ENCODE measurements at regions not wholly inside any gene's neighbourhood (a gene's known extent, or its start where the extent isn't known, plus 50 kb on each side); places are given as distances from the start of the nearest gene placed in this dataset.
"Not testable (repeated sequence)": the region's sequence is repeated elsewhere in the genome, so short reads cannot be mapped to it uniquely, and the experiment has no call there.

DNA sequence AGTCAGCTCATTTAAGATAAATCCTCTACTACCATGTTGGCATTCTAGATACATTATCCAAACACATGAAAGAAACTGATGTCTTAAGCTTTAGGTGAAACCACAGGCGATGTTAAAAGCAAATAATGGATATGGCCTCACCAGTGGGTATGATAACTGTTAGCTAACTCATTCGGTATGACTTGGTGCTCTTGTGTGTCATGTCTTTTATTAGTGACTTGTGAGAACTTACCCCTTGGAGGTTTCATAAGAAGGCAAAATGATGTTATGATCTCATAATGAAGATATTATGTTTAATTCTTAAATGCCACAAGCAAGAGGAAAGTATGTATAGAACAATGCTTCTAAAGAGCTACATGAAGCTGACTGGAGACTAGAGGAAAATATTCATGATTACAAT lies 1227.0 kb downstream of the EFNA5 start:
- H3K4me3 ChIP-seq (ENCODE audit: low read depth in 1 of 3, low read length in 3 of 3), result no peak overlapping the region
- 76% methylated on average over 2 of the region's 2 CpGs for WGBS
- H3K27ac ChIP-seq (ENCODE audit: low read depth in 1 of 2, low read length in 2 of 2), result no peak overlapping the region
- H3K9ac ChIP-seq (ENCODE audit: low read depth in 1 of 2, low read length in 2 of 2), result no peak overlapping the region
- TF ChIP-seq YY1 (IDR thresholded peaks at IDR 0.05), result no peak
- no peak for TF ChIP-seq FOXA1 (IDR thresholded peaks at IDR 0.05)
- no peak for TF ChIP-seq RAD21 (IDR thresholded peaks at IDR 0.05)
- TF ChIP-seq SP1 (IDR thresholded peaks at IDR 0.05), result no peak
- no peak for TF ChIP-seq ATF3 (IDR thresholded peaks at IDR 0.05)
- TF ChIP-seq REST (IDR thresholded peaks at IDR 0.05), result no peak
- TF ChIP-seq TAF1 (conservative IDR thresholded peaks at IDR 0.05), result no peak
- TF ChIP-seq EGR1 (IDR thresholded peaks at IDR 0.05; ENCODE audit: low read depth in 2 of 2), result no peak
- TF ChIP-seq HNF4A (conservative IDR thresholded peaks at IDR 0.05), result no peak
- no peak for TF ChIP-seq FOXA2 (IDR thresholded peaks at IDR 0.05)
- TF ChIP-seq HNF4G (IDR thresholded peaks at IDR 0.05), result no peak
- no peak for TF ChIP-seq NR2F2 (IDR thresholded peaks at IDR 0.05)
- TF ChIP-seq JUND (IDR thresholded peaks at IDR 0.05), result no peak
- TF ChIP-seq, protein P1, sequence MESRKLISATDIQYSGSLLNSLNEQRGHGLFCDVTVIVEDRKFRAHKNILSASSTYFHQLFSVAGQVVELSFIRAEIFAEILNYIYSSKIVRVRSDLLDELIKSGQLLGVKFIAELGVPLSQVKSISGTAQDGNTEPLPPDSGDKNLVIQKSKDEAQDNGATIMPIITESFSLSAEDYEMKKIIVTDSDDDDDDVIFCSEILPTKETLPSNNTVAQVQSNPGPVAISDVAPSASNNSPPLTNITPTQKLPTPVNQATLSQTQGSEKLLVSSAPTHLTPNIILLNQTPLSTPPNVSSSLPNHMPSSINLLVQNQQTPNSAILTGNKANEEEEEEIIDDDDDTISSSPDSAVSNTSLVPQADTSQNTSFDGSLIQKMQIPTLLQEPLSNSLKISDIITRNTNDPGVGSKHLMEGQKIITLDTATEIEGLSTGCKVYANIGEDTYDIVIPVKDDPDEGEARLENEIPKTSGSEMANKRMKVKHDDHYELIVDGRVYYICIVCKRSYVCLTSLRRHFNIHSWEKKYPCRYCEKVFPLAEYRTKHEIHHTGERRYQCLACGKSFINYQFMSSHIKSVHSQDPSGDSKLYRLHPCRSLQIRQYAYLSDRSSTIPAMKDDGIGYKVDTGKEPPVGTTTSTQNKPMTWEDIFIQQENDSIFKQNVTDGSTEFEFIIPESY (IDR thresholded peaks at IDR 0.05), result no peak
- no peak for TF ChIP-seq GABPA (IDR thresholded peaks at IDR 0.05 in 1 of 2, conservative IDR thresholded peaks at IDR 0.05 in 1 of 2)
- no peak for DNase-seq (ENCODE audit: low spot score)
- no peaks in the 10 kb centered on the region for H3K4me1 ChIP-seq (ENCODE audit: control insufficient read depth in 4 of 4, insufficient read depth in 4 of 4, low read length in 3 of 4)
- H3K9me3 ChIP-seq (ENCODE audit: control insufficient read depth in 4 of 4, low read length in 3 of 4), result no peaks in the 10 kb centered on the region
- no peaks in the 10 kb centered on the region for H3K36me3 ChIP-seq (ENCODE audit: control insufficient read depth in 4 of 4, insufficient read depth in 3 of 4, low read depth in 1 of 4, low read length in 3 of 4)
- no peaks in the 10 kb centered on the region for H3K27me3 ChIP-seq (ENCODE audit: control insufficient read depth in 4 of 4, insufficient read depth in 4 of 4, low read length in 3 of 4)

- H3K9ac ChIP-seq (ENCODE audit: low read depth in 1 of 2, low read length in 2 of 2), result no peak overlapping the region
- no peak overlapping the region for H3K4me3 ChIP-seq (ENCODE audit: low read depth in 1 of 3, low read length in 3 of 3)
- no peaks in the 10 kb centered on the region for H3K9me3 ChIP-seq (ENCODE audit: control insufficient read depth in 4 of 4, low read length in 3 of 4)
- no peaks in the 10 kb centered on the region for H3K4me1 ChIP-seq (ENCODE audit: control insufficient read depth in 4 of 4, insufficient read depth in 4 of 4, low read length in 3 of 4)
- no peak for DNase-seq (ENCODE audit: low spot score)
- no peaks in the 10 kb centered on the region for H3K36me3 ChIP-seq (ENCODE audit: control insufficient read depth in 4 of 4, insufficient read depth in 3 of 4, low read depth in 1 of 4, low read length in 3 of 4)
- H3K27ac ChIP-seq (ENCODE audit: low read depth in 1 of 2, low read length in 2 of 2), result no peak overlapping the region
- TF ChIP-seq TAF1 (conservative IDR thresholded peaks at IDR 0.05) (no peak), ATF3 (IDR thresholded peaks at IDR 0.05) (no peak), FOXA1 (IDR thresholded peaks at IDR 0.05) (no peak), HNF4A (conservative IDR thresholded peaks at IDR 0.05) (no peak), SP1 (IDR thresholded peaks at IDR 0.05) (no peak), GABPA (IDR thresholded peaks at IDR 0.05 in 1 of 2, conservative IDR thresholded peaks at IDR 0.05 in 1 of 2) (no peak), EGR1 (IDR thresholded peaks at IDR 0.05; ENCODE audit: low read depth in 2 of 2) (no peak)
- H3K27me3 ChIP-seq (ENCODE audit: control insufficient read depth in 4 of 4, insufficient read depth in 4 of 4, low read length in 3 of 4), result no peaks in the 10 kb centered on the region
Measured at GRCh38 chr5:106435185-106435584, 1235.6 kb downstream of the EFNA5 start.

- H3K9me3 ChIP-seq (ENCODE audit: control insufficient read depth in 4 of 4, low read length in 3 of 4); H3K4me1 ChIP-seq (ENCODE audit: control insufficient read depth in 4 of 4, insufficient read depth in 4 of 4, low read length in 3 of 4); H3K9ac ChIP-seq (ENCODE audit: low read depth in 1 of 2, low read length in 2 of 2); H3K27ac ChIP-seq (ENCODE audit: low read depth in 1 of 2, low read length in 2 of 2); H3K27me3 ChIP-seq (ENCODE audit: control insufficient read depth in 4 of 4, insufficient read depth in 4 of 4, low read length in 3 of 4); H3K36me3 ChIP-seq (ENCODE audit: control insufficient read depth in 4 of 4, insufficient read depth in 3 of 4, low read depth in 1 of 4, low read length in 3 of 4); DNase-seq (ENCODE audit: low spot score); H3K4me3 ChIP-seq (ENCODE audit: low read depth in 1 of 3, low read length in 3 of 3): not testable (repeated sequence)
- 81% methylated on average over 11 of the region's 11 CpGs for WGBS
Measured at GRCh38 chr5:106430733-106431132, 1240.0 kb downstream of the EFNA5 start.

Data from liver (tissue), 7 donors.